ENCODE measurements at regions not wholly inside any gene's neighbourhood (a gene's known extent, or its start where the extent isn't known, plus 50 kb on each side); places are given as distances from the start of the nearest gene placed in this dataset.
"Not testable (repeated sequence)": the region's sequence is repeated elsewhere in the genome, so short reads cannot be mapped to it uniquely, and the experiment has no call there.

GRCh38 chrX:111041018-111041462 lies 55.0 kb upstream of the PAK3 start:
- ChIA-PET CTCF (no interaction called here), POLR2A (no interaction called here)

- CTCF ChIA-PET: no interaction called here
- POLR2A ChIA-PET: no interaction called here
Measured at GRCh38 chrX:111040377-111041017, 55.5 kb upstream of the PAK3 start.

DNA sequence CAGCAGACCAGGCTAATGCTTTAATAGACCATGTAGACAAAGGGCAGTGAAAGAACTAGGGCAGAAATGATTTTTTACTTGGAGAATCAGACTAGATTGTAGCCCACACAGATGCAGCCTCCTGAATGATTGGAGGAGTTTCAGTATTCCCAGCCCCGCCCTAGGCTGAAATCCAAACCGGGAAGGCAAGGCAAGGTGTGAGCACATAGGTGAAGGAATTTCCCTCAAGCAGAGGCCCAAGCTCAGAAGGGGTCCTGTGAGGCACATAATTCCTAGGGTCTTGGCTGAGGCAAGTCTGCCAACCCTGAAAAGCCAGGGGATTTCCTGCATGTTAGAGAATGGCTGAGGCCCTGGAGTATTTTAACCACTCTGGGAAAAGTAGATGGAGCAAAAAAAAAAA lies 56.4 kb upstream of the PAK3 start:
- CTCF ChIA-PET: no interaction called here
- POLR2A ChIA-PET: no interaction called here

GRCh38 chrX:111035991-111036390 lies 60.0 kb upstream of the PAK3 start:
- CTCF ChIA-PET: no interaction called here

GRCh38 chrX:111035256-111035655 lies 60.7 kb upstream of the PAK3 start:
- POLR2A ChIA-PET: no interaction called here

More at GRCh38 chrX:111035991-111036390, 60.0 kb upstream of the PAK3 start:
- POLR2A ChIA-PET: no interaction called here

GRCh38 chrX:111022998-111023397 lies 73.0 kb upstream of the PAK3 start:
- CTCF ChIA-PET, POLR2A ChIA-PET: not testable (repeated sequence)

More at GRCh38 chrX:111035256-111035655, 60.7 kb upstream of the PAK3 start:
- CTCF ChIA-PET: no interaction called here

GRCh38 chrX:111020283-111020682 lies 75.7 kb upstream of the PAK3 start:
- ChIA-PET POLR2A (no interaction called here), CTCF (no interaction called here)

DNA sequence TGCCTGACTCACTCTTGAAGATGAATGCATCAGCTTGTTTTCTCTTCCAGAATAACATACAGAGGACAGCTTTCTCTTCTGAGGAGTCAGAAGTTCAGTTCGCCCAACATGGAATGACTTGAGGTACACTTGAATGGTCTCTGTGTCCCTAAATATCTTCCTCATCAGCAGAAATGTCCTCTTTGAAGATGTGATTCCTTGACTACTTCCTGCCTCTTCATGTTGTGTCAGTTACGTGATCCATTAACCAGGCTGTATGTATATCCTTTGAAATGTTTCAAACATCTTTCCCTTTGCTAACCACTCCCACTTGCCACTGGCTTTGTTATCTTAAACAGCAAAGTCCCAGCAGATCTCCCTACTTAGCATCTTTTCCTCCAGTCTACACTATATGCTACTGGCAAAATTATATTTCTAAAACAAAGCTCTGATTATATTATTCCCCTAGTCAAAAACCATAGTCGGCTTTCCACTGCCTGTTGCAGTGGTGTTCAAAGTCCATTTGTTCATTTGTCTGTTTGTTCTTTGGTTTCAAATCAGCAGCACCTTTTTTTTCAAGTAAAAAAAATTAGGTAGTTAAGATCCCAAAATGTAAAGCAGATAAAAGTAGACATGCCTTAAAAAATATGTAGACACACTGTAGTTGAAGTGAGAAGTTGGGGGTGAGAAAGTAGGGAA lies 82.1 kb upstream of the PAK3 start:
- ChIA-PET CTCF (interaction anchor here (0.7 kb wide), 1 partner anchor 10 kb away, joined by 3 read pairs; no protein-coding TSS in a partner anchor), POLR2A (no interaction called here)

DNA sequence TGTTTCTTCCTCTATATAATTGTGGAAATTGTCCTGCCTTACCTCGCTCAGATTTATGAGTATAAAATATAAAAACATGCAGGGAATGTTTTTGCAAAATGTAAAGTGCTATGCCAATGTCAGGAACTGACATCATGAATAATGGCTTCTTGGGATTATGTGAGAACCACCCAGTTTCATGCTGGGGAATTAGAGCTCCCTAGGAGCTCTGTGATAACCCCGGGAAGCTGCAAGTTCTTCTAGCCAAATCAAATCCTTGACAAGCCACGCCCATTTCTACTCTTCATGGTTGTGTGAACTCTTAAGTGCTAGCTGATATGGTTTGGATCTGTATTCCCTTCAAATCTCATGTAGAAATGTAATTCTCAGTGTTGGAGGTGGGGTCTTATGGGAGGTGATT lies 85.9 kb upstream of the PAK3 start:
- POLR2A ChIA-PET: no interaction called here
- CTCF ChIA-PET: no interaction called here

GRCh38 chrX:111009256-111009655 lies 86.7 kb upstream of the PAK3 start:
- ChIA-PET CTCF (no interaction called here), POLR2A (no interaction called here)

DNA sequence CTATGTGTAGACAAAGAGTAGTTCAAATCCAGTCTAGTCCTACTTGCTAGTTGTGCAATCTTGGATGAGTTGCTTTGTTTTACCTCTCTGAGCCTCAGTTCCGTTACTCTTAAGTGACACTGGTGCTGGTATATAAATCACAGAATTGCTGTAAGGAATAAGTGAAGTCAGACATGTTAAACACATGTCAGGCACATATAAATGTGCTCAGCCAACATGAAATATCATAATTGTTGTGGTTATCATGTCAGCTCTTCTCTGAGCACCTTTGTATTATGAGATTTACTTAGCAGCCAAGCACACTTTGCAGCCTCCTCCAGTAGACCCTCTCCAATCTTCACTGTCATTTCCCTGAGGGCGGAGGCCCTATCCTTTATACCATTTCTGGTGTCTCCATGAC lies 87.9 kb upstream of the PAK3 start:
- ChIA-PET CTCF (no interaction called here), POLR2A (no interaction called here)

DNA sequence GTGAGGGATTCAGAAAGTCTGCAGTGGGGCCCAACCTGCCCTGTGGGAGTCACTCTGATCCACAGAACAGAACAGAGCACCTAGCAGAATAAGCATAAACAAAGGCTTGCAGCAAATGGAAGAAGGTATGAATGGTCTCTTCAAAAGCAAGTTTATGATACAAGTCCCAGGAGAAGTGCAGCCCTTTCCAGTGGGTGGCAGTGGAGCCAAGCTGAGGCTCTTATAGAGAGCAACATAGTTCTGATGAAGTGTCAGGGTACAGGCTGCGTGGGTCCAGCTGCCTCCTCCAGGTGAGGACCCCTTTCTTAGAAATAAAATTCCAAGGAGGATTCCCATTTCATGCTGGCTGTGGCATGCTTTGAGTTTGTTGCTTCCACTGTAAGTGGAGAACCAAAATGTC lies 88.8 kb upstream of the PAK3 start:
- ChIA-PET POLR2A (no interaction called here), CTCF (no interaction called here)

- ChIA-PET POLR2A (no interaction called here), CTCF (no interaction called here)
Measured at GRCh38 chrX:111006116-111006515, 89.9 kb upstream of the PAK3 start.

- POLR2A ChIA-PET: no interaction called here
- CTCF ChIA-PET: no interaction called here
Measured at GRCh38 chrX:111005166-111005565, 90.8 kb upstream of the PAK3 start.

DNA sequence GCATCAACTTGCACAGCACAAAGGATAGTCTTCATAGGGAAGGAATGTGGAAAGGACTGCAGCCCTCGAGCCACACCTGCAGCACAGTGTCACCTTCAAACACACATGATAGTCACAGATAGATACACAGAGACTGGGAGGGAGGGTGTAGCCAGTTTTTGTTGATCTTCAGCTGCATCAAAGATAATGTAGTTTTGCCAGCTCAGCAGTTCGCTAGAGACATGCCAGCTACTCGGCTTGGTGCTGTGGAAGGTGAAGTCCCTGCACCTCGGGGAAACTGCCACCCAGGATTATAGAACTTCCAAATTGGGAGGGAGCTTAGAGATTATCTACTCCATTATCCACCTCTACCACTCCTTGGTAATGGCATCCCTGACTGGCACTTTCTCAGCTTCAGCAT lies 92.9 kb upstream of the PAK3 start:
- ChIA-PET CTCF (no interaction called here), POLR2A (no interaction called here)

- POLR2A ChIA-PET: no interaction called here
Measured at GRCh38 chrX:110992611-110993010, 103.4 kb upstream of the PAK3 start.

GRCh38 chrX:110989869-110990268 lies 106.1 kb upstream of the PAK3 start:
- ChIA-PET CTCF (no interaction called here), POLR2A (no interaction called here)

More at GRCh38 chrX:110992611-110993010, 103.4 kb upstream of the PAK3 start:
- CTCF ChIA-PET: no interaction called here

- ChIA-PET POLR2A (no interaction called here), CTCF (no interaction called here)
Measured at GRCh38 chrX:110989447-110989846, 106.5 kb upstream of the PAK3 start.

- POLR2A ChIA-PET: no interaction called here
- CTCF ChIA-PET: no interaction called here
Measured at GRCh38 chrX:110987292-110987691, 108.7 kb upstream of the PAK3 start.

- ChIA-PET POLR2A (no interaction called here), CTCF (no interaction called here)
Measured at GRCh38 chrX:110985470-110985869, 110.5 kb upstream of the PAK3 start.

DNA sequence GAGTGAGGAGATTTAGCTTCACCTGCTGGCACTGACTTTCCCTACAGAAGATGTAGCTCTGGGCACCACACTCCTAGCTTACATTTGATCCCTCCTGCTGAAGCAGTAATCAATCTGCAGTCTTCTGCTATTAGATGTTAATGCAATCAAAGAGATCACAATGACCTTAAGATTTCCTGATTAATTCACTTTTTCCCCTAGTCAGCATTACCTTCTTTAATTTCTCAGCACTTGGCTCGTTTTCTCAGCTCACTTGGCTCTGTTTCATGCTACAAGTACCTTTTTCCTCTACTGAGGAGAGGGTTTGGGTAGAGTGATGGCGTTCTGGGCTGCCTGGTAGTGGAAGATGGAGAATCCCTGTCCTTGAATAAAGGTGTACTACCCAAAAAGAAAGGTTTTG lies 113.0 kb upstream of the PAK3 start:
- ChIA-PET CTCF (no interaction called here), POLR2A (no interaction called here)

DNA sequence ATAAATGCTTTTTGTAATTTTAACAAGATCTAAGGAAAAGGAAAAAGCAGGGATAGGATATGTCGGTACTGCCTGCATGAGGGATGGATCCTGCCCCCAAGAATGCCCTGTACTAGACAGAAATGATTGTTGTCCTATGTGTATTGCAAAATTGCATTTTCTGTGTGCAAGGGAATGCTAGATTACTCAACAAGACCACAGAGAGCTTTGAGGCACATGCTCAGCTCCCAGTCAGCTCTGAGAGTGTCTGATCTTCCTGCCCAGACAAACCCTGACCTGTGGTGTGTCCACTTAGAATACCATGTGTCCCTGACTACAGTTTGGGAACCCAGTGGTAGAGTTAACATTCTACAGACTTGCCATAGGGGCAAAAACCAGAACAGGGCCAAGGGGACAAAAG lies 129.2 kb upstream of the PAK3 start:
- ChIA-PET POLR2A (no interaction called here), CTCF (no interaction called here)
